22Rv1 (cell line): ENCODE measurements at regions not wholly inside any gene's neighbourhood (a gene's known extent, or its start where the extent isn't known, plus 50 kb on each side); places are given as distances from the start of the nearest gene placed in this dataset.

Experiments
- CTCF ChIP-seq: fragments of 450-650 bp; IDR thresholded peaks from 2 replicates; pipeline ENCODE4 v1.5.1; 2017; ENCODE audit warnings: mild to moderate bottlenecking
- ZFX ChIP-seq: fragments of 450-650 bp; IDR thresholded peaks from 2 replicates; pipeline ENCODE4 v1.6.1; 2017; ENCODE audit warnings: antibody characterized with exemption, borderline replicate concordance

- TF ChIP-seq CTCF, result no peak
- TF ChIP-seq ZFX, result no peak
Observed at GRCh38 chr2:52077159-52077558, 1045.2 kb upstream of the NRXN1 start.
